NOMO-1 treated with DMSO at 0.1 percent for 48 hours (cell line): ENCODE measurements at regions not wholly inside any gene's neighbourhood (a gene's known extent, or its start where the extent isn't known, plus 50 kb on each side); places are given as distances from the start of the nearest gene placed in this dataset.
A peak's percentile ranks its signal among the peaks of the same experiment; 100 is the strongest.
"Not testable (repeated sequence)": the region's sequence is repeated elsewhere in the genome, so short reads cannot be mapped to it uniquely, and the experiment has no call there.

Source experiments
- DNase-seq: peaks from one replicate; lab custom pipeline; 2025; ENCODE audit not compliant: unreplicated experiment; lab: John Stamatoyannopoulos, UW

DNA sequence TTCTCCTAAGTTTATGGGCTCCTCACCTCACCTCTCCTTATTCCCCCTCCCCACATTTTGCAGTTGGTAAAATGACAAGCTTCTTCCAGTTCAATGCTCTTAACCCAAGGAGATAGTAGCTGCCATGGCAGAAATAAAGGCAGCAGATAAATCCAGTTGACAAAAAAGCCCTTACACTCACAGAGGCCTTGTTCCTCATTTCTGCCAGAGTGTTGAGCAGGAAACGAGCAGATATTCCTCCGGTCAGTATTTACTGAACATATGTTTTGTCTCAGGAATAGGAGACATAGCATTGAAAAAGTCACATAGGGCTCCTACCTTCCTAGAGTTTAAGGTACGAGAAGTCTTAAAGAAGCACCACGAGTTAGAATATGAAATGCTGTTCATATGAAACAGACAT, 493.7 kb upstream of the TNP1 start:
- peak; percentile 44 for DNase-seq

DNA sequence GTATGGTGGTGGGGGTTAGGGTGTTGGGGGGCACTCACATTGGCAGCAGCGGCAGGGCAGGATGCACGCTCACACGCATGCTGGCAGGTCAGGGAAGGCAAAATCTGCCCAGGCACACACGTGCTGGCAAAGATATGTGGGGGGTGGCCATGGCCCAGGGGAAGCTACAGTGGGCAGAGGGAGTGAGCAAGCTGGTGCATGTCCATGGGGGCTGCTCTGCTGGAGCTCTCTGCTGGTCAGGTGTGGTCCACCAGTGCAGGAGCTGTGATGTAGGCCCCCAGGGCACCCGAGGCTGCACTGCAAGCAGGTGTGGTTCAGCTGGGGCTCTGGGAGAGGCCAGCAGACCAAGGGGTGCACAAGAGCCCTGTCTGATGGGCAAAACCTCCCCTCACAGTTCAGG, 491.5 kb upstream of the TNP1 start:
- no peak for DNase-seq

DNA sequence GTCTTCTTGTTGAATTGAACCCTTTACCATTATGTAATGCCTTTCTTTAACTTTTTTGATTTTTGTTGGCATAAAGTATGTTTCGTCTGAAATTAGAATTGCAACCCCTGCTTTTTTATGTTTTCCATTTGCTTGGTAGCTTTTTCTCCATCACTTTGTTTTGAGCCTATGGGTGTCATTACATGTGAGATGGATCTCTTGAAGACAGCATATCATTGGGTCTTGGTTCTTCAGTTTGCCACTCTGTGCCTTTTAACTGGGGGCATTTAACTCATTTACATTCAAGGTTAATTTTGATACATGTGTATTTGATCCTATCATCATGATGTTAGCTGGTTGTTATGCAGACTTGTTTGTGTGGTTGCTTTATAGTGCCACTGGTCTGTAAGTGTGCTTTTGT, 489.4 kb upstream of the TNP1 start:
- no peak for DNase-seq

DNA sequence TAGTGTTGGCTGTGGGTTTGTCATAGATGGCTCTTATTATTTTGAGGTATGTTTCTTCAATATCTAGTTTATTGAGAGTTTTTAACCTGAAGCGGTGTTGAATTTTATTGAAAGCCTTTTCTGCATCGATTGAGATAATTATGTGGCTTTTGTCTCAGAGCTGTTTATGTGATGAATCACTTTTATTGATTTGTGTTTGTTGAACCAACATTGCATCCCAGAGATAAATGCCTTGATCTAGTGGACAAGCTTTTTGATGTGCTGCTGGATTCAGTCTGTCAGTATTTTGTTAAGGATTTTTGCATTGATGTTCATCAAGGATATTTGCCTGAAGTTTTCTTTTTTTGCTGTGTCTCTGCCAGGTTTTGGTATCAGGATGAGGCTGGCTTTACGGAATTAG, 487.8 kb upstream of the TNP1 start:
- DNase-seq, result not testable (repeated sequence)

DNA sequence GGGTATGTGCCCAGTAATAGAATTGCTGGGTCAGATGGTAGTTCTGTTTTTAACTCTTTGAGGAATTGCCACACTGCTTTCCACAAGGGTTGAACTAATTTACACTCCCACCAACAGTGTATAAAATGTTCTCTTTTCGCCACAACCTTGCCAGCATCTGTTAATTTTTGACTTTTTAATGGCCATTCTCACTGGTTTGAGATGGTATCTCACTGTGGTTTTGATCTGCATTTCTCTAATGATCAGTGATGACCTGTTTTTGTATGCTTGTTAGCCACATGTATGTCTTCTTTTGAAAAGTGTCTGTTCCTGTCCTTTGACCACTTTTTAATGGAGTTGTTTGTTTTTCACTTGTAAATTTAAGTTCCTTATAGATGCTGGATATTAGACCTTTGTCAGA, 486.2 kb upstream of the TNP1 start:
- DNase-seq, result not testable (repeated sequence)

DNA sequence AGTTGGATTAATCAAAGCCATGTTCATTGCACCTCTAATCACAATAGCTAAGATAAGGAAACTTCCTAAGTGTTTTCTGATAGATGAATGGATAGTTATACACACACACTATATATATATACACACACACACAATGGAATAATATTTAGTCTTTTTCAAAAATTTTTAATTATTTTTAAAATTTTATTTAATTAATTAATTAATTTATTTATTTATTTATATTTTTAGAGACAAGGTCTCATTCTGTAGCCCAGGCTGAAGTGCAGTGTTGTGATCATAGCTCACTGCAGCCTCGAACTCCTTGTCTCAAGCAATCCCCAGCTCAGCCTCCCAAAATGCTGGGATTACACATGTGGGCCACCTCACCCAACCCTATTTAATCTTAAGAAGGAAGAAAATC, 481.0 kb upstream of the TNP1 start:
- DNase-seq, result no peak

DNA sequence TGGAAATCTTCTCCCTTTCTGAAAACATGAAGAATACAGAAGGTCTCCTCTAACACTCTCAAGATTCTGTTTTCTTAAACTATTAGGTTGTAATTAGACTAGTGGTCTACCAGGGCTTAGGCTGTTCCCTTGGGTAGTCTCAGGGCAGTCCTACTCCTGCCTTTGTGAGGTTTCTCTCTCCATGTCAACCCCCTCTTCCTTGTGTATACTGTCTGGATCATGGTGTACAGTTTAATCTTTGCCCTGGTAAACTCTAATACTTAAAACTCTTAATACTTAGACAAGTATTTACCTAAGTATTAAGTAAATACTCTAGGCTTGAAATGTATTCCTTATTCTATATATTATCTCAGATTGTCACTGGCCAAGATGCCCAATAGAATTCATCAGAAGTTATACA, 480.3 kb upstream of the TNP1 start:
- no peak for DNase-seq

DNA sequence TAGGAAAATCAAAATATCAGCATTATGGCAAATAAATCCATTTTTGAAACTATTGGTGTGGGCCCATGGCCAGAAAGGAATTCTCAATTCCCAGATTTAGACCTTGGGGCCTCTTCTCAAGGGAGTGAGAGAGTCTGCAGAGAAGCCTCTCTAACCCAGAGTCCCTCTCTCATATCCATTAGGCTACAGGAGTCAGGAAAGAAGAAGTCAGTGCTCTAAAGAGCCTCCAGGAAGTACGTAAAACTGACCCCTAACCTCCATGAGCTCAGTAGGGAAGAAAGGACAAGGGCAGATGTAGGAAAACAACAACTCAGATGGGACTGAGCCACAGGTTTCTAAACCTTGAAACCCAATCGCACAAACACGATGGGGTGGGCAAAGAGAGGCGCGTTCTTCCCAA, 479.9 kb upstream of the TNP1 start:
- no peak for DNase-seq

DNA sequence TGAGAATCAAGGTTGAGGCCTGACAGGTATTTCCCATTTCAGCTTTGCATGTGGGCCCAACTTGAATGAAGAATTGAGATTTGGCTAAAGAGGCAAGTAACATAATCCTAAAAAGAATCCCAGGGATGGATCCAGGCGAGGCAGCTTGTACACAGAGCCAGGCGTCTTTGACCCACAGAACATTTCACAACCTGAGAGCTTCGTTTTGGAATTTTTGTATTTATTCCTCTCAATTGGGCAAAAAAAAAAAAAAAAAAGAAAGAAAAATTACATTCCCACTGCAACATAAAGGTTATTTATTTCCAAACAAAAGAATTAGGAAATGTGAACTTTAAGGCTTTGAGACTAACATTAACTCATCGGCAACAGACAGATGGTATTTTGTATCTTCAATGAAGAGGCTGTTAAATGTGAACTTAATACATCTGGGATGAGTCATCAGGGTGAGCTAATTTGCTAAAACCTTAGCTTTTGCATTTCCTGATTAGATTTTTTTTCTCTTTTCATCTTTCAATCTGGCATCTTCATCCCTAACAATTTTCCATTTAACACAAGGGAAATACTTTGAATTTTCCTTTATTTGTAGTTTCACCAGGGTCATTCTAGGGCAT, 478.5 kb upstream of the TNP1 start:
- DNase-seq, result no peak

DNA sequence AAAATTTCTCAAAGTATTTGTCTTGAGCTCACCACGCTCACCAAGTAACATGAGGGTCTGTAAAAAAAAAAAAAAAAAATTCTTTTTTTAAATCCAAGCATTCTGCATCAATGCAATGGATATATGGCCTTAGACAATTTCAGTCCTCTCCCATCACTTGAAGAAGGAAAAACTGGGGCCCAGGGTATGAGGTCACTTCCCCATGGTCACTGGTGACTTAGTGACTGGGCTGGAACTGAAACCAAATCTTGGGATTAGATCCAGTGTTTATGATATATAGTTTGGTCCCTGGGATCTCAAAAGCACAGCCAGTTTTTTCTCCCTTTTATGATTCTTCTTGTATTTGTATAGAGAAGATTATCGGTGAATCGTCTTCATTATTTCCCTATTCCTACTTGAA, 477.9 kb upstream of the TNP1 start:
- DNase-seq, result no peak

DNA sequence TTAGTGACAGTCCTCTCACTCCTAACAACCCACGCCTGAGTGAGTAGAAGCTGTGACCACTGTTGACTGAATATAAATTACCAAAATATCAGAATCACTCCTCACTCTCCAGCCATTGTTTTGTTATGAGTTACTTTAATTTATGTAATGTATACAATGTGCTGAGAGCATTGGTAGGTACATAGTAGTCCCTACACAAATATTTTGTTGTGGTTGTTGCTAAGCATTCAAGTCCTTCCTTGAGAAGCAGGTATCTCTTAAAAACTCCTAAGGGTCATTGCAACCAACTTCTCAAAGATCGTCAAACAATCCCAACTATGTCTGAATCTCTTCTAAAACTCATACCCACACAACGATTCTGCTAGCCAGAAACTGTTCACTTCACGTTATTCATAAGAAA, 476.8 kb upstream of the TNP1 start:
- no peak for DNase-seq

DNA sequence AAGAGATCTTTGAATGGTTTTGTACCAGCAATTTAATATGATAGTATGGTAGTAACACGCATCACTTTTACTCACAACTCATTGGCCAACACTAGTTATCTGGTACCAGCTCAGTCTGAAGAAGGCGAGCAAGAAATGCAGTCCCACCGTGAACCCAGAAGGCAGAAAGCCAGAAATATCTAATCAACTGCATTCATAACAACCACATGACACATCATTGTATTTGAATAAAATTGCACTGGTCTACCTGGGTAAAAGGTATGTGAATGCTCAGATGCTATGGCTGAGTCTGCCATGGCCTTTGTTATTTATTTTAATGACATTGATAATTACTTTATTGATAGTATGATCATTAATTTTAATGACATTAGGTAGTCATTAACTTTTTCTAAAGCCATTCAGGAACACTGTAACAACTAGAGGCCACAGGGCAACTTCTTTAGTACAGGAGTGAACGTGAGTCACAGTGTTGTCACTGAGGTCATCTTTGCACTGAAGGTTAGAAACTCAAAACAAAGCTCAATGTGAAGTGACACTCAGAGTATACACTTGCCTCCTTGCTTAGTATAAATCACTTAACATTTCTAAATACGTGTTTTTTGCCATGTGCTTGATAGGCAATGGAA, 475.6 kb upstream of the TNP1 start:
- DNase-seq, result no peak

DNA sequence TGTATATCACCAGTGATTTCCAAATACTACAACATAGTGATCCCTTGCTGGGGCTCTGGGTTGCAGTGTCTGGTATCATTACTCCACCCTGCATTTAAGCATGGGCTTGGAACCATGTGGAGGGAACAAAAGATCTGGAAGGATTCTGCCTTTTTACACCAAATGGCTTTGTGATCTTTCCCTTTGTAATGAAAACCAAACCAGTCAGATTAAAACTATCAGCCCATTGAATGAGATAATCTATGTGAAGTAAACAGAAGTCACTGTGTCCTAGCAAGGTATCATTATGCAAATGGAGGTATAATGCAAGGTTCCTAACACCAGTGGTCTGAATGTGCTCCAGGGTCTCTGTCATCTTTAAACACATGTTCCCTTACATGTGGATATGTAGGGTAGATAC, 474.7 kb upstream of the TNP1 start:
- DNase-seq, result no peak

DNA sequence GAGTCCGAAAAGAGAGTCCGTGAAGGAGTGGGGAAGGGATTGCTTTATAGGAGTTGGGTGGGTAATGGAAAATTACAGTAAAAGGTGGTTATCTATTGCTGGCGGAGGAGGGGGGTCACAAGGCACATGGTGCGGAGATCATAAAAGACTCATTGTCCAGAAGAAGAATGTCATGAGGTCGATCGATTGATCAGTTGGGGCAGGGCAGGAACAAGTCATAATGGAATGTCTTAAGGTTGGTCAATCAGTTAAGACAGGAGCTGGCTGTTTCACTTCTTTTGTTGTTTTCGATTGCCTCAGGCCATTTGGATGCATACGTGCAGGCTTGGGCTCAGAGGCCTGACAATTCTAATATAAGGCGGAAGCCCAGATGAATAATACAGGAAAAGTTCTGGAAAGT, 473.0 kb upstream of the TNP1 start:
- no peak for DNase-seq

DNA sequence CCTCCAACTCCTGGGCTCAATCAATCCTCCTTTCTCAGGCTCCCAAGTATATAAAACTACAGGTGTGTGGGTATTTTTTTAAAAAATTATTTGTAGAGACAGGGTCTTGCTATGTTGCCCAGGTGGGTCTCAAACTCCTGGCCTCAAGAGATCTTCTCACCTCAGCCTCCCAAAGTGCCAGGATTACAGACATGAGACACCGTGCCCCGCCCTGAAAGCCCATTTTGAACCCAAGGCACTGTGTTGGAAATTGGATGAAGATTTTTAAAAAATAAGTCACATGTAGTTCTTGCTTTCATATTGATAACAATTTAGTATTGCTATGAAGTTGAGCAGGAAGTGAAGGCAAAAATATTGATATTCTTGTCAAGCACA, 472.5 kb upstream of the TNP1 start:
- no peak for DNase-seq

DNA sequence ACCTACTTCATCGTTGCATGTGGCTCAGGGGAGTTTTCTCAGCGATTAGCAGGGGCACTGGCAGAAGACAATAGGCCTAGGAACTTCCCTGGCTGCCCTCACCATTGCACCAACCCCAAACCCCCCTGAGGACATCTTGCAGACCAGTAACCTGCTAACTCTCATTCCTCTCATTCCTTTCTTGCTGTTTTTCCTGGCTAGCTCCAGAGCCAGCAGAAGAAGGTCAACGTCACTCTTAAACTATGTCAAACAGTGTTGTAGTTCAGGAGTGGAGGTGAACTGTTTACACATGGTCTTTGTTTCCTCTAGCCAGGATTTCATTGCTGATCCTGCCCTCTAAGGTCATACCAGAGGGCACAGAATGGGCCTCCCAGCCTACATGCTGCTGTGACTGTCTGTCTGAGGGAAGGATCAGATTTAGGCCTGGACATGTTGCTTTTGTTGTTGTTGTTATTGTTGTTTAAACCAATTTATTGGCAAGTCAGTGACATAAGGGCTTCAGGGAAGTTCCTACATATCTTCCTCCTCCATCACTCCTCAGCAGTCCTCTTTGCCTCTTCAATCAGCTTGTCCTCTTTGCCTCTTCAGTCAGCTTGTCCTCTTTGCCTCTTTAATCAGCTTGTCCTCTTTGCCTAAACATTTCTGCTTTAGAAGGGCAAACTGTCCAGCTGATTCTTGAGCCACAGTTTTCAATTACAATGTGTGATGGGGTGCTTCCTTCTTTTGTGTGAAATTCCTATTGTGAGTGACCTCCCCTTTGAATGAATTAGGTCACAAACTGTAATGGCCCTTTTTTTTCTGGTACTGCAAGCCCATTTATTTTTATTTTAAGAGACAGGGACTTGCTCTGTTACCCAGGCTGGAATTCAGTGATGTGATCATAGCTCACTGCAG, 471.9 kb upstream of the TNP1 start:
- DNase-seq, result no peak

DNA sequence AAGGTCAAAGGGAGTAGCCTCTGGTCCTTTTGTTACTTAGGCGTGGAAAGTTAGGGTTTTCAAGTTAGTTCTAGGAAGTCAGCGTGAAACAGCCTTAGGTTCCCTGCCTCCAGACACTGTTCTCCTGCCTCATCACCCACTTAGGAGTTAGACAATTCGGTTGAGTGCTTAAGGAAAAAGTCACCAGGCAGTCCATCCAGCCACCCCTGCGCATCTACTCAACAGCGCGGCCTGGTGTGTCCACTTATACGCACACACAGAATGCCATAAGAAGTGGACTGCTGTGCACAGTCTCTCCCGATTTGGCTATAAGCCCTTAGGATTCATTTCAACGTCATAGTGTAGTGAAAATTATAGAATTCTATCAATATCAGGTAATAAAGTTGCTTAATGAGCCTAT, 470.8 kb upstream of the TNP1 start:
- DNase-seq, result no peak

DNA sequence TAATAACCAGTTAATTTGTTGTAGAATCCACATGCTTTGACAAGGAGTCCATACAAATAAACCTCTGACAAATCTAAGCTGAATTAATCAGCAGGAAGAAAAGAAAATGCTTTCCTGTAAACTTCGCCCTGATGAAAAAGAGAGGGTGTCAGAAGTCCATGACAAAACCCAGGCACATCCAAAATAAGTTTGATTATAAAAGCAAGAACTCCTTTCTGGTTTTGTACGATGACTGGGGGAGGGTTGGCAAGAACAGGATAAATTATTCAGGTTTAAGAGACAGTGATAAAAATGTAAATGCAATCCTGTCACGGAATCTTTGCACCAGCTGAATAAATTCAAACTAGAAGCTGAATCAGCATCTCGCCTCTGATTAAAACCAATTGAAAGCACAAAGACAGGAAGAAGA, 469.2 kb upstream of the TNP1 start:
- no peak for DNase-seq

DNA sequence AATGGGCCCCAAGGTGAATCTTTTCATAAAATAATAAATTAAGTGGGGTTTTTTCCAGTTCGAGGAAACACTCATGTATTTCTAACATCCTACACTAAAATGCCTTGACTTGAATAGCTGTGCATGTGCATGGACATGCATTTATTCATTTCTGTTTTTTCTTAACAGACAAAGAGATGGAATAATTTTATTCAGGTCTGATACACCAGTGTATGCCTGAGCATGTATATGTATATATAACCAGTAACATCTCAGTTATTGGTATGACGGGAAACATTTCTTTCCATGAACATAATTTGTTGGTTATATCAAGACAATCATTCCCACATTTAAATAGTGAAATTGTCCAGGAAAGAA, 468.7 kb upstream of the TNP1 start:
- no peak for DNase-seq

DNA sequence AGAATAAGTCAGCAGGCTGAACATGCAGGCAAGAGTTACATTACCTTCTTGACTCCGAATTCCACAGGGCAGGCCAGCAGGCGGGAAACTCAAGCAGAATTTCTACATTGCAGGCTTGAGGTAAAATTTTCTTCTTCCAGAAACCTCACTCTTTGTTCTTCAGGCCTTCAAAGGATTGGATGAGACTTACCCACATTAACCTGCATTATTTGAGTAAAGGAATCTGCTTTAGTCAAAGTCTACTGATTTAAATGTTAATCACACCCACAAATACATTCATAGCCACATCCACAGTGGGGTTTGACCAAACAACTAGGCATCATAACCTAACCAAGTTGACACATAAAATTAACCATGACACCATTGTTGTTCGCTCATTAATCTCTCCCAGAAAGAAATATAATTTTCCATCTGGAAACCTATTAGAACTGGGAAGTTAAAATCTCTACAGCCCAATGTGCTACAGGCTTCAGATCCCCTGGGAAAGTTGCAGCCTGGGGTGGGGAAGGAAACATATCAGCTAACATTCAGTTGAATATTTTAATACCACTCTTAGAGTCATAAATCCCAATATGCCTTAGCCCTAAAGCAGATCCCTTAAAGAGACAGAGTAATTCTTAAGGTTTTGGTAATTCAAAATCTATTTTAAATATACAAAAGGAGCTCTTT, 468.2 kb upstream of the TNP1 start:
- no peak for DNase-seq

DNA sequence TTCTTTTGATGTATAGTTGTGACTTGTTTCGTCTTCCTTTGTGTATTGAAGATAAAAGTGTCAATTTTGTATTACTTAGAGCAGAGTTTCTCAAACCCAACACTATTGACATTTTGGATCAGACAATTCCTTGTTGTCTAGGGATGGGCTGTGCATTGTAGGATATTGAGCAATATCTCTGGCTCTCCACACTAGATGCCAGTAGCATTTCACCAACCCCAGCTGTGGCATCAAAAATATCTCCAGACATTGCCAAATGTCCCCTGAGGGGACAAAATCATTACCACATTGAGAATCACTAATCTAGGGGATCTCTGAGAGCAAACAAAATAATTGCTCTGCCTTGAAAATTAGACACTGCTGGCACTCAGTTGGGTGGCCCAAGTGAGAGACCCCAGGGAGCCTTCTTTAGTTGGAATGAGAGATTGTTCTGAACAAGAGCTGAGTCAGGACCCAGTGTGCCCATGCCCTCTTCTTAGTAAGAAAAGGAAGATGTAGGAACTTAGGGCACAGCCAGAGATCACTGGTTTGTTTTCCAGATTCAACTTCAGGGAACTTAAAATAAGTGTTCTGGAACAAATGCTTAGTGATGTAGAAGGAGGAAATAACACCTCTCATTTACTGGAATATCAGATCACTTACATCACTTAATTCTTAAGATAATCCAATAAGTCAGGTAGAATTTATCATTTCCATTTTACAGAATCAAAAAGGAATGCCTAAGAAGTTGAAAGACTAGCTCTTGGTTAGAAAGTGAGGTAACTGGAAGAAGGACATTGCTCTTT, 466.6 kb upstream of the TNP1 start:
- DNase-seq, result no peak
